GM12878 (cell line): ENCODE measurements at regions not wholly inside any gene's neighbourhood (a gene's known extent, or its start where the extent isn't known, plus 50 kb on each side); places are given as distances from the start of the nearest gene placed in this dataset.

Source experiments
- ATAC-seq: fragments of 200-7000 bp; cut with Tn5 transposase; 3 replicates; pipeline ENCODE4 v1.9.1; 2020; ENCODE audit warnings: mild to moderate bottlenecking, moderate library complexity
- BruUV-seq: library from RNA; stranded (reverse); fragments of 400-500 nt; replicated peaks from 2 replicates; lab custom pipeline; 2021; lab: Mats Ljungman, UMichigan
- CTCF ChIA-PET: fragments of 300-600 bp; sonication (Branson Sonifier 250); formaldehyde crosslinking; extraction: SDS; loops from one replicate; lab custom pipeline; 2021; ENCODE audit warnings: inconsistent platforms; lab: Yijun Ruan, JAX
- POLR2A ChIA-PET: fragments of 350-600 bp; formaldehyde crosslinking; extraction: SDS; loops from one replicate; lab custom pipeline; 2021; ENCODE audit warnings: inconsistent platforms; lab: Charles Lee
- RAD21 ChIA-PET: fragments of 300-600 bp; sonication (Branson Sonifier 250); formaldehyde crosslinking; loops from one replicate; lab custom pipeline; 2023; ENCODE audit warnings: antibody characterized with exemption; ENCODE audit not compliant: unreplicated experiment; lab: Charles Lee
- SMC1A ChIA-PET: fragments of 300-600 bp; sonication (Branson Sonifier 250); formaldehyde crosslinking; loops from one replicate; lab custom pipeline; 2023; ENCODE audit not compliant: unreplicated experiment, uncharacterized antibody; lab: Charles Lee
- DNase-seq: peaks from one replicate; pipeline ENCODE4 v3.0.0-alpha.2; 2011; ENCODE audit warnings: low read depth, low spot score
- FAIRE-seq: peaks from 3 replicates; lab custom pipeline; 2011; peaks lifted over from hg19 to GRCh38; lab: Jason Lieb, UNC
- H2AFZ ChIP-seq: 2 replicates; pipeline ENCODE4 v1.6.0; 2011; ENCODE audit warnings: low read depth, low read length, control low read depth; ENCODE audit not compliant: control insufficient read depth
- H3K27ac ChIP-seq: 2 replicates; pipeline ENCODE4 v1.5.1; 2011; ENCODE audit warnings: control low read depth; ENCODE audit not compliant: control insufficient read depth, insufficient read depth
- H3K27me3 ChIP-seq, 2 experiments: replicated peaks in 1 of 2; 2 replicates each; pipeline versions ENCODE4 v1.6.0 to v1.6.1; 2011; ENCODE audit warnings: low read length in 1 of 2; ENCODE audit not compliant: control insufficient read depth in 2 of 2, insufficient read depth in 2 of 2
- H3K36me3 ChIP-seq, 2 experiments: 2 replicates each; pipeline ENCODE4 v1.5.1; 2011; ENCODE audit warnings: low read length in 1 of 2; ENCODE audit not compliant: control insufficient read depth in 2 of 2, insufficient read depth in 2 of 2
- H3K4me1 ChIP-seq: 2 replicates; pipeline ENCODE4 v1.6.1; 2011; ENCODE audit warnings: mild to moderate bottlenecking, low read length, moderate library complexity, mixed read lengths; ENCODE audit not compliant: control insufficient read depth, insufficient read depth
- H3K4me2 ChIP-seq: 2 replicates; pipeline ENCODE4 v1.6.0; 2011; ENCODE audit warnings: control low read depth; ENCODE audit not compliant: control insufficient read depth, insufficient read depth
- H3K4me3 ChIP-seq: fragments of 200-600 bp; sonication (generic); 2 replicates; pipeline ENCODE4 v1.5.1; 2016
- H3K79me2 ChIP-seq: 2 replicates; pipeline ENCODE4 v1.6.0; 2011; ENCODE audit warnings: low read length; ENCODE audit not compliant: control insufficient read depth, insufficient read depth
- H3K9ac ChIP-seq: 2 replicates; pipeline ENCODE4 v1.8.0; 2011; ENCODE audit warnings: low read length, control low read depth, mixed read lengths; ENCODE audit not compliant: control insufficient read depth, insufficient read depth
- H3K9me3 ChIP-seq: replicated peaks from 3 replicates; pipeline ENCODE4 v1.5.1; 2011; ENCODE audit warnings: mild to moderate bottlenecking, low read length; ENCODE audit not compliant: control insufficient read depth, insufficient read depth
- H4K20me1 ChIP-seq: 2 replicates; pipeline ENCODE4 v1.6.0; 2011; ENCODE audit not compliant: control insufficient read depth, insufficient read depth
- E2F4 ChIP-seq: IDR thresholded peaks from 2 replicates; pipeline ENCODE4 v1.6.1; 2012; ENCODE audit warnings: low read depth, low read length, improper control_type of control experiment
- IRF3 ChIP-seq: fragments of 450-650 bp; IDR thresholded peaks from 2 replicates; pipeline ENCODE4 v1.6.1; 2014; ENCODE audit warnings: mild to moderate bottlenecking
- NBN ChIP-seq: fragments of 450-650 bp; IDR thresholded peaks from 2 replicates; pipeline ENCODE4 v1.6.1; 2016
- NFIC ChIP-seq: IDR thresholded peaks from 2 replicates; pipeline ENCODE4 v1.6.1; 2012; ENCODE audit warnings: low read depth, mild to moderate bottlenecking, inconsistent platforms, low read length, moderate library complexity
- PAX8 ChIP-seq: fragments of 450-650 bp; IDR thresholded peaks from 2 replicates; pipeline ENCODE4 v1.6.1; 2017; ENCODE audit warnings: mild to moderate bottlenecking, moderate library complexity
- POU2F2 ChIP-seq: IDR thresholded peaks from 3 replicates; pipeline ENCODE4 v1.6.1; 2011; ENCODE audit warnings: low read depth, mild to moderate bottlenecking, low read length, borderline replicate concordance
- RAD51 ChIP-seq: fragments of 450-650 bp; IDR thresholded peaks from 2 replicates; pipeline ENCODE4 v1.6.1; 2016; ENCODE audit warnings: moderate library complexity, mild to moderate bottlenecking, inconsistent platforms
- RFX5 ChIP-seq: IDR thresholded peaks from 2 replicates; pipeline ENCODE4 v1.6.1; 2011; ENCODE audit warnings: low read depth, low read length, improper control_type of control experiment
- STAT3 ChIP-seq: IDR thresholded peaks from 2 replicates; pipeline ENCODE4 v1.6.1; 2011; ENCODE audit warnings: low read depth, low read length, improper control_type of control experiment
- WRNIP1 ChIP-seq: IDR thresholded peaks from 2 replicates; pipeline ENCODE4 v1.6.1; 2011; ENCODE audit warnings: low read depth, low read length, improper control_type of control experiment, borderline replicate concordance
- ZBED1 ChIP-seq: IDR thresholded peaks from 2 replicates; pipeline ENCODE4 v1.6.1; 2016; ENCODE audit warnings: borderline replicate concordance
- ZBTB4 ChIP-seq: fragments of 450-650 bp; formaldehyde crosslinking; IDR thresholded peaks from 2 replicates; pipeline ENCODE4 v1.4.0; 2022; ENCODE audit warnings: mild to moderate bottlenecking, moderate library complexity
- WGBS: methylation state at CpG from one replicate; pipeline ENCODE4 v1.1.6; 2016; ENCODE audit warnings: low lambda C conversion rate; ENCODE audit not compliant: insufficient replicate concordance, insufficient coverage; ENCODE audit errors: missing lambda C conversion rate; 5-methylcytosine and 5-hydroxymethylcytosine counted together
- in situ Hi-C: fragments of 300-500 bp; cut with MboI; formaldehyde crosslinking; loops from 9 replicates; pipeline ENCODE4 v1.14.3; 2018; ENCODE audit warnings: mixed read lengths
- intact Hi-C: fragments of 100-400 bp; cut with micrococcal nuclease; formaldehyde crosslinking; loops from one replicate; pipeline ENCODE4 v1.14.2; 2022; ENCODE audit not compliant: unreplicated experiment

DNA sequence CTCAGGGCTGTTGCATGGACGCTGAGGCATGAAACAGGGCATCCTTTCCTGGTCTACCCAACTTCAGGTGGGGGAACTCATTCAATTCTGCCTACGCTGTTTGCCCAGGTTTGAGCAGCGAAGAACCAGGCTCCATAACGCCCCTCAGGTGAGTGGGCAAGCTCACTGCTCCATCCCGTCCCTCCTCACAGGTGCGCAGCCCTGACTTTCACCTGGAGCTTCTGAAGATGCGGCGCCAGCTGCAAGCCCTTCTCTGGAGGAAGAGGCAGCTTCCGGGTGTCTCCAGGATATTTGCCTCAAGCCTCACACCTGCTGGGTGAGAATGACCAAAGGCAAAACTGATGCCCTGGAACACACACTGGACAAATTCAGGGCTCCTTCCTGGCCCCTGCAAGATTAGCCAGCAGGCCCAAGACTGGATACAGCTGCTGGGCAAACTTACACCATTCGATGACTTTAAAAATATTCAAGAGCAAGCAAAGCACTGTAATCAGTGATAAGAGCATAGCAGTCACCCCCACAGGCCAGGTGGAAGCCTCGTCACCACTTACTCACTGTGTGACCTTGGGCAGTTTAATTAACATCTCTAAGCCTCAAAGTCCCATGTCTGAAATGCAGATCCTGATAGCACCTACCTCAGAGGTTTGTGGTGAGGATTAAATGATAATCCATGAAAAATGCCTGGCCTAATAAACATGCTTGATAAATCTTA is 97.7 kb downstream of the GYPC start:
- Histone ChIP-seq H3K9ac (no peak overlapping the region), H3K4me2 (no peak overlapping the region), H2AFZ (no peak overlapping the region), H4K20me1 (no peaks in the 10 kb centered on the region), H3K27ac (no peak overlapping the region), H3K36me3 (no peaks in the 10 kb centered on the region)
- BruUV-seq: no TSS peak
- ATAC-seq: no peak
- RAD21 ChIA-PET: no interaction called here
- CTCF ChIA-PET: interaction anchor here (1.3 to 1.5 kb wide), 2 partner anchors 152 to 226 kb away, joined by 3 read pairs; no protein-coding TSS in a partner anchor
- 48% methylated on average over 11 of the region's 11 CpGs for WGBS
- intact Hi-C loops: no loop called here
- SMC1A ChIA-PET: no interaction called here
- TF ChIP-seq NBN (no peak), ZBTB4 (CRISPR knock-in tag) (no peak), POU2F2 (no peak), RAD51 (no peak), PAX8 (no peak), NFIC (no peak), STAT3 (no peak), RFX5 (no peak), WRNIP1 (no peak), IRF3 (no peak), E2F4 (no peak), ZBED1 (no peak)
- TF ChIP-seq, all 136 proteins: peak for 0
- no peak for FAIRE-seq
- H3K9me3 ChIP-seq: no peaks in the 10 kb centered on the region; the same call in 2 of the 3 replicates
- in situ Hi-C loops: no loop called here
- no peaks in the 10 kb centered on the region for H3K79me2 ChIP-seq
- POLR2A ChIA-PET: no interaction called here
- H3K4me3 ChIP-seq: no peak overlapping the region
- H3K4me1 ChIP-seq: no peaks in the 10 kb centered on the region; the same call in 1 of the 2 replicates
- H3K27me3 ChIP-seq: no peaks in the 10 kb centered on the region
- DNase-seq: no peak
